ENCODE measurements at regions not wholly inside any gene's neighbourhood (a gene's known extent, or its start where the extent isn't known, plus 50 kb on each side); places are given as distances from the start of the nearest gene placed in this dataset.

- DNase-seq (ENCODE audit: low spot score), result no peak
- Histone ChIP-seq H3K4me3 (no peak overlapping the region), H3K27ac (no peak overlapping the region)
- no peak for TF ChIP-seq CTCF (IDR thresholded peaks at IDR 0.05)
Measured at GRCh38 chr6:84457276-84457675, 229.8 kb upstream of the CEP162 start.

GRCh38 chr6:84456803-84457202, 229.4 kb upstream of the CEP162 start:
- DNase-seq (ENCODE audit: low spot score), result no peak
- Histone ChIP-seq H3K27ac (no peak overlapping the region), H3K4me3 (no peak overlapping the region)
- no peak for TF ChIP-seq CTCF (IDR thresholded peaks at IDR 0.05)

- Histone ChIP-seq H3K4me3 (no peak overlapping the region), H3K27ac (no peak overlapping the region)
- TF ChIP-seq CTCF (IDR thresholded peaks at IDR 0.05), result no peak
- DNase-seq (ENCODE audit: low spot score), result no peak
Measured at GRCh38 chr6:84455511-84456029, 228.1 kb upstream of the CEP162 start.

GRCh38 chr6:84453499-84453898, 226.1 kb upstream of the CEP162 start:
- DNase-seq (ENCODE audit: low spot score), result no peak
- Histone ChIP-seq H3K4me3 (no peak overlapping the region), H3K27ac (no peak overlapping the region)
- TF ChIP-seq CTCF (IDR thresholded peaks at IDR 0.05), result no peak

- Histone ChIP-seq H3K27ac (no peak overlapping the region), H3K4me3 (no peak overlapping the region)
- no peak for TF ChIP-seq CTCF (IDR thresholded peaks at IDR 0.05)
- DNase-seq (ENCODE audit: low spot score), result no peak
Measured at GRCh38 chr6:84450018-84450417, 222.6 kb upstream of the CEP162 start.

- Histone ChIP-seq H3K27ac (no peak overlapping the region), H3K4me3 (no peak overlapping the region)
- DNase-seq (ENCODE audit: low spot score), result no peak
- no peak for TF ChIP-seq CTCF (IDR thresholded peaks at IDR 0.05)
Measured at GRCh38 chr6:84449220-84449619, 221.8 kb upstream of the CEP162 start.

GRCh38 chr6:84448331-84448730, 220.9 kb upstream of the CEP162 start:
- no peak for DNase-seq (ENCODE audit: low spot score)
- peak overlapping the region in 1 of 2 donors; percentile 14 for H3K27ac ChIP-seq
- TF ChIP-seq CTCF (IDR thresholded peaks at IDR 0.05), result no peak
- H3K4me3 ChIP-seq, result no peak overlapping the region

Measured in coronary artery (tissue), 2 donors.